ENCODE measurements at regions not wholly inside any gene's neighbourhood (a gene's known extent, or its start where the extent isn't known, plus 50 kb on each side); places are given as distances from the start of the nearest gene placed in this dataset.
"Not testable (repeated sequence)": the region's sequence is repeated elsewhere in the genome, so short reads cannot be mapped to it uniquely, and the experiment has no call there.

DNA sequence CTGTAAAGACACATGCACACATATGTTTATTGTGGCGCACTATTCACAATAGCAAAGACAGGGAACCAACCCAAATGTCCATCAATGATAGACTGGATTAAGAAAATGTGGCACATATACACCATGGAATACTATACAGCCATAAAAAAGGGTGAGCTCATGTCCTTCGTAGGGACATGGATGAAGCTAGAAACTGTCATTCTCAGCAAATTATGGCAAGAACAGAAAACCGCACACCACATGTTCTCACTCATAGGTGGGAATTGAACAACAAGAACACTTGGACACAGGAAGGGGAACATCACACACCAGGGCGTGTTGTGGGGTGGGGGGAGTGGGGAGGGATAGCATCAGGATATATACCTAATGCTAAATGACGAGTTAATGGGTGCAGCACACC lies 304.9 kb upstream of the NRSN1 start:
- TF ChIP-seq, protein P1, sequence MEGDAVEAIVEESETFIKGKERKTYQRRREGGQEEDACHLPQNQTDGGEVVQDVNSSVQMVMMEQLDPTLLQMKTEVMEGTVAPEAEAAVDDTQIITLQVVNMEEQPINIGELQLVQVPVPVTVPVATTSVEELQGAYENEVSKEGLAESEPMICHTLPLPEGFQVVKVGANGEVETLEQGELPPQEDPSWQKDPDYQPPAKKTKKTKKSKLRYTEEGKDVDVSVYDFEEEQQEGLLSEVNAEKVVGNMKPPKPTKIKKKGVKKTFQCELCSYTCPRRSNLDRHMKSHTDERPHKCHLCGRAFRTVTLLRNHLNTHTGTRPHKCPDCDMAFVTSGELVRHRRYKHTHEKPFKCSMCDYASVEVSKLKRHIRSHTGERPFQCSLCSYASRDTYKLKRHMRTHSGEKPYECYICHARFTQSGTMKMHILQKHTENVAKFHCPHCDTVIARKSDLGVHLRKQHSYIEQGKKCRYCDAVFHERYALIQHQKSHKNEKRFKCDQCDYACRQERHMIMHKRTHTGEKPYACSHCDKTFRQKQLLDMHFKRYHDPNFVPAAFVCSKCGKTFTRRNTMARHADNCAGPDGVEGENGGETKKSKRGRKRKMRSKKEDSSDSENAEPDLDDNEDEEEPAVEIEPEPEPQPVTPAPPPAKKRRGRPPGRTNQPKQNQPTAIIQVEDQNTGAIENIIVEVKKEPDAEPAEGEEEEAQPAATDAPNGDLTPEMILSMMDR (IDR thresholded peaks at IDR 0.05; ENCODE audit: poor library complexity, severe bottlenecking), result not testable (repeated sequence)
- TF ChIP-seq TAF1 (IDR thresholded peaks at IDR 0.05; ENCODE audit: low read depth); EP300 (conservative IDR thresholded peaks at IDR 0.05; ENCODE audit: poor library complexity, severe bottlenecking); EZH2 (IDR thresholded peaks at IDR 0.05; ENCODE audit: borderline replicate concordance, insufficient read depth, low read length, poor library complexity, severe bottlenecking): not testable (repeated sequence)
- TF ChIP-seq, protein P2, sequence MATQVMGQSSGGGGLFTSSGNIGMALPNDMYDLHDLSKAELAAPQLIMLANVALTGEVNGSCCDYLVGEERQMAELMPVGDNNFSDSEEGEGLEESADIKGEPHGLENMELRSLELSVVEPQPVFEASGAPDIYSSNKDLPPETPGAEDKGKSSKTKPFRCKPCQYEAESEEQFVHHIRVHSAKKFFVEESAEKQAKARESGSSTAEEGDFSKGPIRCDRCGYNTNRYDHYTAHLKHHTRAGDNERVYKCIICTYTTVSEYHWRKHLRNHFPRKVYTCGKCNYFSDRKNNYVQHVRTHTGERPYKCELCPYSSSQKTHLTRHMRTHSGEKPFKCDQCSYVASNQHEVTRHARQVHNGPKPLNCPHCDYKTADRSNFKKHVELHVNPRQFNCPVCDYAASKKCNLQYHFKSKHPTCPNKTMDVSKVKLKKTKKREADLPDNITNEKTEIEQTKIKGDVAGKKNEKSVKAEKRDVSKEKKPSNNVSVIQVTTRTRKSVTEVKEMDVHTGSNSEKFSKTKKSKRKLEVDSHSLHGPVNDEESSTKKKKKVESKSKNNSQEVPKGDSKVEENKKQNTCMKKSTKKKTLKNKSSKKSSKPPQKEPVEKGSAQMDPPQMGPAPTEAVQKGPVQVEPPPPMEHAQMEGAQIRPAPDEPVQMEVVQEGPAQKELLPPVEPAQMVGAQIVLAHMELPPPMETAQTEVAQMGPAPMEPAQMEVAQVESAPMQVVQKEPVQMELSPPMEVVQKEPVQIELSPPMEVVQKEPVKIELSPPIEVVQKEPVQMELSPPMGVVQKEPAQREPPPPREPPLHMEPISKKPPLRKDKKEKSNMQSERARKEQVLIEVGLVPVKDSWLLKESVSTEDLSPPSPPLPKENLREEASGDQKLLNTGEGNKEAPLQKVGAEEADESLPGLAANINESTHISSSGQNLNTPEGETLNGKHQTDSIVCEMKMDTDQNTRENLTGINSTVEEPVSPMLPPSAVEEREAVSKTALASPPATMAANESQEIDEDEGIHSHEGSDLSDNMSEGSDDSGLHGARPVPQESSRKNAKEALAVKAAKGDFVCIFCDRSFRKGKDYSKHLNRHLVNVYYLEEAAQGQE (IDR thresholded peaks at IDR 0.05; ENCODE audit: borderline replicate concordance), result not testable (repeated sequence)

Measured in neural cell (in vitro differentiated cells).